WTC11 (cell line): ENCODE measurements at regions not wholly inside any gene's neighbourhood (a gene's known extent, or its start where the extent isn't known, plus 50 kb on each side); places are given as distances from the start of the nearest gene placed in this dataset.

Experiments
- ATAC-seq: fragments of 200-7000 bp; cut with Tn5 transposase; 2 replicates; pipeline ENCODE4 v1.10.0; 2021; ENCODE audit warnings: mild to moderate bottlenecking, moderate library complexity
- CTCF ChIA-PET: fragments of 300-600 bp; sonication (Branson Sonifier 250); formaldehyde crosslinking; loops from one replicate; lab custom pipeline; 2021; ENCODE audit warnings: antibody characterized with exemption; lab: Charles Lee
- POLR2A ChIA-PET: fragments of 350-600 bp; sonication (Branson Sonifier 250); formaldehyde crosslinking; loops from one replicate; lab custom pipeline; 2021; ENCODE audit warnings: antibody characterized with exemption; lab: Charles Lee
- DNase-seq: peaks from one replicate; pipeline ENCODE4 v3.0.0; 2021; ENCODE audit warnings: low spot score
- H3K27ac Mint-ChIP-seq: 2 replicates; pipeline ENCODE4 v1.8.0; 2021; ENCODE audit warnings: mixed read lengths
- H3K27me3 Mint-ChIP-seq: 2 replicates; pipeline ENCODE4 v1.8.0; 2021; ENCODE audit warnings: low read depth, mild to moderate bottlenecking, moderate library complexity, mixed read lengths
- H3K36me3 Mint-ChIP-seq: 2 replicates; pipeline ENCODE4 v1.8.0; 2021; ENCODE audit warnings: mixed read lengths
- H3K4me1 Mint-ChIP-seq: 2 replicates; pipeline ENCODE4 v1.8.0; 2022; ENCODE audit warnings: mixed read lengths
- H3K4me3 Mint-ChIP-seq: 2 replicates; pipeline ENCODE4 v1.8.0; 2021; ENCODE audit warnings: mild to moderate bottlenecking, moderate library complexity, mixed read lengths
- H3K9me3 Mint-ChIP-seq: 2 replicates; pipeline ENCODE4 v1.8.0; 2021; ENCODE audit warnings: mixed read lengths
- AFF4 ChIP-seq: sonication (generic); formaldehyde crosslinking; IDR thresholded peaks from 2 replicates; pipeline ENCODE4 v1.8.1; 2023; ENCODE audit warnings: mild to moderate bottlenecking, missing genetic modification reagents, borderline replicate concordance
- ATF1 ChIP-seq: sonication (generic); formaldehyde crosslinking; IDR thresholded peaks from 2 replicates; pipeline ENCODE4 v1.8.1; 2023; ENCODE audit warnings: mild to moderate bottlenecking, moderate library complexity, missing genetic modification reagents
- GTF2I ChIP-seq: fragments of 250-450 bp; sonication (Bioruptor Pico); conservative IDR thresholded peaks from 2 replicates; pipeline ENCODE4 v1.4.0; 2021; ENCODE audit warnings: mild to moderate bottlenecking
- HMGXB4 ChIP-seq: sonication (generic); formaldehyde crosslinking; IDR thresholded peaks from 2 replicates; pipeline ENCODE4 v1.8.1; 2023; ENCODE audit warnings: mild to moderate bottlenecking, moderate library complexity, missing genetic modification reagents
- IRF1 ChIP-seq: sonication (generic); formaldehyde crosslinking; IDR thresholded peaks from 2 replicates; pipeline ENCODE4 v1.8.0; 2023; ENCODE audit warnings: missing genetic modification reagents
- PRDM15 ChIP-seq: sonication (generic); formaldehyde crosslinking; IDR thresholded peaks from 2 replicates; pipeline ENCODE4 v1.8.0; 2022; ENCODE audit warnings: missing genetic modification reagents
- STAT6 ChIP-seq: sonication (generic); formaldehyde crosslinking; conservative IDR thresholded peaks from 2 replicates; pipeline ENCODE4 v1.8.1; 2023; ENCODE audit warnings: mild to moderate bottlenecking, low read depth, missing genetic modification reagents, moderate library complexity
- TEAD4 ChIP-seq: sonication (generic); formaldehyde crosslinking; IDR thresholded peaks from 2 replicates; pipeline ENCODE4 v1.8.0; 2022; ENCODE audit warnings: mild to moderate bottlenecking, missing genetic modification reagents
- ZMAT4 ChIP-seq: fragments of 250-450 bp; sonication (Bioruptor Pico); IDR thresholded peaks from 2 replicates; pipeline ENCODE4 v1.9.0; 2021; ENCODE audit warnings: mild to moderate bottlenecking
- ZNF121 ChIP-seq: sonication (generic); formaldehyde crosslinking; IDR thresholded peaks from 2 replicates; pipeline ENCODE4 v1.8.0; 2023; ENCODE audit warnings: missing genetic modification reagents
- ZNF281 ChIP-seq: sonication (generic); formaldehyde crosslinking; IDR thresholded peaks from 2 replicates; pipeline ENCODE4 v1.8.0; 2023; ENCODE audit warnings: mild to moderate bottlenecking, missing genetic modification reagents
- ZNF512 ChIP-seq: sonication (generic); formaldehyde crosslinking; IDR thresholded peaks from 2 replicates; pipeline ENCODE4 v1.8.1; 2022; ENCODE audit warnings: missing genetic modification reagents, borderline replicate concordance
- ZNF532 ChIP-seq: fragments of 250-450 bp; sonication (Bioruptor Pico); IDR thresholded peaks from 2 replicates; pipeline ENCODE4 v1.9.0; 2021; ENCODE audit warnings: mild to moderate bottlenecking, borderline replicate concordance

GRCh38 chr6:56695702-56696101, 53.0 kb upstream of the DST start (continued):
- TF ChIP-seq ZNF512 (no peak), PRDM15 (no peak), GTF2I (CRISPR knock-in tag) (no peak), ZNF281 (CRISPR knock-in tag) (no peak), IRF1 (CRISPR knock-in tag) (no peak), TEAD4 (CRISPR knock-in tag) (no peak), STAT6 (CRISPR knock-in tag) (no peak)
- TF ChIP-seq, all 79 proteins: peak for 0

GRCh38 chr6:56694002-56694401, 51.3 kb upstream of the DST start:
- Mint-ChIP-seq H3K9me3 (no peaks in the 10 kb centered on the region), H3K27me3 (no peaks in the 10 kb centered on the region), H3K4me3 (no peak overlapping the region), H3K27ac (no peak overlapping the region), H3K36me3 (peaks cover 13% of the 10 kb centered on the region), H3K4me1 (peaks cover 35% of the 10 kb centered on the region)
- ATAC-seq = no peak
- no peak for DNase-seq
- POLR2A ChIA-PET = no interaction called here
- CTCF ChIA-PET = no interaction called here
- no peak for TF ChIP-seq HMGXB4
- no peak for TF ChIP-seq ZNF121 (CRISPR knock-in tag)
- no peak for TF ChIP-seq AFF4 (CRISPR knock-in tag)
- TF ChIP-seq ATF1 (CRISPR knock-in tag) = no peak
- TF ChIP-seq ZNF532 (CRISPR knock-in tag) = no peak
- TF ChIP-seq ZMAT4 = no peak
